Gastroesophageal sphincter (tissue), 4 donors: ENCODE measurements at regions not wholly inside any gene's neighbourhood (a gene's known extent, or its start where the extent isn't known, plus 50 kb on each side); places are given as distances from the start of the nearest gene placed in this dataset.
A peak's percentile ranks its signal among the peaks of the same experiment; 100 is the strongest.

Experiments used
- ATAC-seq: fragments of 150-250 bp; one replicate; pipeline ENCODE4 v1.9.1; 2016; ENCODE audit warnings: mild to moderate bottlenecking, moderate library complexity
- H3K27ac ChIP-seq, 4 donors: fragments of 200-600 bp; sonication (generic) in 3 of 4; 1 replicate in 3 of 4; 2 replicates in 1 of 4; pipeline ENCODE4 v1.5.1; 2016 to 2019
- H3K27me3 ChIP-seq: fragments of 200-600 bp; sonication (generic); one replicate; pipeline ENCODE4 v1.5.1; 2019
- H3K36me3 ChIP-seq, 2 donors: fragments of 200-600 bp; sonication (generic); one replicate each; pipeline ENCODE4 v1.5.1; 2019; ENCODE audit warnings: control low read depth in 1 of 2
- H3K4me1 ChIP-seq, 3 donors: fragments of 200-600 bp; sonication (generic); 1 replicate in 2 of 3; 2 replicates in 1 of 3; pipeline ENCODE4 v1.5.1; 2016 to 2019; ENCODE audit warnings: control low read depth in 2 of 3
- H3K4me3 ChIP-seq, 2 donors: fragments of 200-600 bp; sonication (generic); one replicate each; pipeline ENCODE4 v1.5.1; 2019; ENCODE audit warnings: mild to moderate bottlenecking in 1 of 2, moderate library complexity in 1 of 2
- H3K9me3 ChIP-seq, 3 donors: fragments of 200-600 bp; sonication (generic); one replicate each; pipeline ENCODE4 v1.5.1; 2017 to 2019; ENCODE audit warnings: control low read depth in 2 of 3
- EP300 ChIP-seq: sonication (generic); formaldehyde crosslinking; IDR thresholded peaks from one replicate; pipeline ENCODE4 v1.6.1; 2017; ENCODE audit warnings: antibody characterized with exemption, mild to moderate bottlenecking
- POLR2A ChIP-seq, 2 donors: fragments of 450-650 bp; IDR thresholded peaks; one replicate each; pipeline ENCODE4 v1.6.1; 2017; ENCODE audit warnings: antibody characterized with exemption in 2 of 2, mild to moderate bottlenecking in 2 of 2, moderate library complexity in 1 of 2
- POLR2AphosphoS5 ChIP-seq: sonication (generic); formaldehyde crosslinking; IDR thresholded peaks from one replicate; pipeline ENCODE4 v1.6.1; 2017; ENCODE audit warnings: antibody characterized with exemption
- WGBS, 2 donors: methylation state at CpG; one replicate each; pipeline ENCODE4 v1.1.5; 2018; ENCODE audit warnings: low coverage in 1 of 2; 5-methylcytosine and 5-hydroxymethylcytosine counted together
- TF ChIP-seq, protein P1 (sequence below), 4 experiments: fragments of 200-600 bp in 2 of 4; fragments of 450-650 bp in 2 of 4; sonication (generic) in 1 of 4; IDR thresholded peaks; one replicate each; pipeline ENCODE4 v1.5.1; 2017 to 2019; ENCODE audit warnings: antibody characterized with exemption in 4 of 4, mild to moderate bottlenecking in 2 of 4, moderate library complexity in 2 of 4

DNA sequence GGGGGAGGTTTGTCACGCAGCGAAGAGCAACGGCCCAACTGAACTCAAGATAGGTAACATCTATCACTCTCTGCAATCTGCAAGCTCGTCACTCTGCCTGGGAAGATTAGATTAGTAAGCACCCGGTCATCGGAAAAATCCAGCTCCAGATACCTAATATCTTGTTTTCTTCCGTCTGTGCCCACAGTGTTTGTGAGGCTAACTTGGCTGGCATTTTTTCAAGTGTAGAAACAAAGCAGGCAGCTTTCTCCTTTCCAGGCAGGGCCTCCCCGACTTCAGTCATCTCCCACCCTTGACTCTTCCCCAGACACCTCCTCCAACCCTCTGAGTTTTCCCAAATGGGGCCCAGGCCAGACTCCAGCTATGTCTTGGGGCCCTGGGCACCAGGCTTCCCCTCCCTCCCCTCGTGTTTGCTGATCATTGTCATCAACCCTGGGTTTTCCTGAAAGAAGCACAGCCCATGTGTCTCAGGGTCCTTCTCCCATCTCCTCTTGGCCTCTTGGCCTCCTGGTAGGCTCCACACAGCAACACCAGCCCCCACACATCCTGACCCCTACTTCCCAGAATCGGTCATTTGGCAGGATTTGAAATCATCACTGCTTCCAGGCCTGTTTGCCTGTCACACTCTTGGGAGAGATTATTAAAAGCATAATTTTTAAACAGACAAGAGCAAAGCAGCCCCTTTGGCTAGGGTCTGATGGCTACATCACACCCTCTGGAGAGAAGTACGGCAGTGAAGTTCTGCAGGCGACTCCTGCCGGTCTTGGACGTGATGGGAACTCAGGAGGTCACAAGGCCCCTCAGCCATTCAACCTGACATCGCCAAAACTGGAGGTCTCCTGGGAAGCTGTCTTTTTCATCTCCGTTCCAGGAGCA is 144.9 kb upstream of the ID2 start:
- H3K36me3 ChIP-seq: no peaks in the 10 kb centered on the region
- no peak for ATAC-seq
- TF ChIP-seq EP300: no peak
- no peak for TF ChIP-seq POLR2AphosphoS5
- no peak for TF ChIP-seq POLR2A (IDR thresholded peaks at IDR 0.05)
- TF ChIP-seq, protein P1, sequence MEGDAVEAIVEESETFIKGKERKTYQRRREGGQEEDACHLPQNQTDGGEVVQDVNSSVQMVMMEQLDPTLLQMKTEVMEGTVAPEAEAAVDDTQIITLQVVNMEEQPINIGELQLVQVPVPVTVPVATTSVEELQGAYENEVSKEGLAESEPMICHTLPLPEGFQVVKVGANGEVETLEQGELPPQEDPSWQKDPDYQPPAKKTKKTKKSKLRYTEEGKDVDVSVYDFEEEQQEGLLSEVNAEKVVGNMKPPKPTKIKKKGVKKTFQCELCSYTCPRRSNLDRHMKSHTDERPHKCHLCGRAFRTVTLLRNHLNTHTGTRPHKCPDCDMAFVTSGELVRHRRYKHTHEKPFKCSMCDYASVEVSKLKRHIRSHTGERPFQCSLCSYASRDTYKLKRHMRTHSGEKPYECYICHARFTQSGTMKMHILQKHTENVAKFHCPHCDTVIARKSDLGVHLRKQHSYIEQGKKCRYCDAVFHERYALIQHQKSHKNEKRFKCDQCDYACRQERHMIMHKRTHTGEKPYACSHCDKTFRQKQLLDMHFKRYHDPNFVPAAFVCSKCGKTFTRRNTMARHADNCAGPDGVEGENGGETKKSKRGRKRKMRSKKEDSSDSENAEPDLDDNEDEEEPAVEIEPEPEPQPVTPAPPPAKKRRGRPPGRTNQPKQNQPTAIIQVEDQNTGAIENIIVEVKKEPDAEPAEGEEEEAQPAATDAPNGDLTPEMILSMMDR (IDR thresholded peaks at IDR 0.05): no peak
- 51 to 71% methylated on average over 2 to 8 of the region's 16 CpGs for WGBS, 2 donors
- H3K9me3 ChIP-seq: peaks cover 0 to 3% (median 0%) of the 10 kb centered on the region in 3 donors
- peak overlapping the region in 1 of 4 donors; percentile 56 for H3K27ac ChIP-seq
- H3K4me3 ChIP-seq: no peak overlapping the region
- peaks cover 0 to 58% (median 16%) of the 10 kb centered on the region in 3 donors for H3K4me1 ChIP-seq
- H3K27me3 ChIP-seq: no peaks in the 10 kb centered on the region

DNA sequence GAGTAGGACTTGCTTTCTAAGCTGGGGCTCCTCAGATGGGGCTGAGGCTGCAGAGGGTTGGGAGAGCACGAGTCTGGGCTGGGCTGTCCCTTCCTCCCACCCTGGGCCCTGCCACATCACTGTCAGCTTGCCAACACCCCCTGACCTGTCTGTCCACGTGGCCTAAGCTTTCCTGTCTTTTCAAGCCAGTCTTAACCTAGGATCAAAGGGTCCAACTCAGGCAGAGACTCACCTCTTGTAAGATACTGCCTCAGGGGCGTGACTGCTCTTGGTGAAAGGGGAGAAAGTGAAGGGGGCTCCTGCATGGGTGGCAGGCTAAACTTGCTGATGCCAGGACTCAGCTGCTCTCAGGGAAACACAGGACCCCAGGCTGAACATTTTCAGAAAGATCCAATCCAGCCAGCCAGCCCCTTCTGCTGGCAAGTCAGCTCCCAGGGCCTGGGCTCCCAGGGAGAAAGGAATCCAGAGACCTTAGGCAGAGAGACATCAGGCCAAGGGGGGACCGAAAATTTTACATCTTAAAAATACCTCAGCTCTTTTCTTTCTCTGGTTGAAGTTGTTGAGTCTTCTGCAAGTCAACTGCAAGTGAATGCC is 144.2 kb upstream of the ID2 start:
- Histone ChIP-seq H3K4me1 (peaks cover 0 to 58% (median 16%) of the 10 kb centered on the region in 3 donors), H3K36me3 (no peaks in the 10 kb centered on the region), H3K4me3 (no peak overlapping the region), H3K27me3 (no peaks in the 10 kb centered on the region), H3K9me3 (no peaks in the 10 kb centered on the region), H3K27ac (no peak overlapping the region)
- no peak for ATAC-seq
- WGBS, 2 donors: 93% methylated on average over 1 of the region's 4 CpGs; no CpG with 5 or more reads in 1 of the 2 donors
- no peak for TF ChIP-seq POLR2A (IDR thresholded peaks at IDR 0.05)
- no peak for TF ChIP-seq EP300
- TF ChIP-seq POLR2AphosphoS5: no peak
- TF ChIP-seq, protein P1 (IDR thresholded peaks at IDR 0.05): no peak

DNA sequence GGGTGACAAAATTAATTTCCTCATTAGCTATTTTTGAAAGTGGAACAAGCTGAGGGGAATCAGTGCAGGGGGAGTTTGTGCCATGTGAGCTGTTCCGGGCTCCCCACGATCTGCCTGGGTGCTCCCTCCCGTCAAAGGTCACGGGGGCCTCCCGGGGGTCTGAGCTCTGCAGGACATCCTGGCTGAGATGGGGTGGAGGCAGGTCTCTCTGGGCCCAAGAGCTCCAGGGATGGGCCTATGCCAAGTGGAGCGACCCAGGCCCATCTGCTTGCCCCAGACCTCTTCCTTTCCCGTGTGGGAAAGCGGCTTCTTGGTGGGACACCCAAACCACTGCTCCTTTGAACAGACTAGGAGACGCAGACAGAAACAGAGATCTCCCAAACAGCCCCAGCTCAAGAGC is 143.3 kb upstream of the ID2 start:
- WGBS, 2 donors: 50 to 70% methylated on average over 2 of the region's 9 CpGs
- no peaks in the 10 kb centered on the region for H3K27me3 ChIP-seq
- H3K4me1 ChIP-seq: peaks cover 0 to 58% (median 16%) of the 10 kb centered on the region in 3 donors
- TF ChIP-seq, protein P1 (IDR thresholded peaks at IDR 0.05): no peak
- no peak for TF ChIP-seq POLR2AphosphoS5
- no peak for TF ChIP-seq EP300
- TF ChIP-seq POLR2A (IDR thresholded peaks at IDR 0.05): no peak
- no peak overlapping the region for H3K4me3 ChIP-seq
- no peak overlapping the region for H3K27ac ChIP-seq
- no peaks in the 10 kb centered on the region for H3K9me3 ChIP-seq
- ATAC-seq: no peak
- H3K36me3 ChIP-seq: no peaks in the 10 kb centered on the region

DNA sequence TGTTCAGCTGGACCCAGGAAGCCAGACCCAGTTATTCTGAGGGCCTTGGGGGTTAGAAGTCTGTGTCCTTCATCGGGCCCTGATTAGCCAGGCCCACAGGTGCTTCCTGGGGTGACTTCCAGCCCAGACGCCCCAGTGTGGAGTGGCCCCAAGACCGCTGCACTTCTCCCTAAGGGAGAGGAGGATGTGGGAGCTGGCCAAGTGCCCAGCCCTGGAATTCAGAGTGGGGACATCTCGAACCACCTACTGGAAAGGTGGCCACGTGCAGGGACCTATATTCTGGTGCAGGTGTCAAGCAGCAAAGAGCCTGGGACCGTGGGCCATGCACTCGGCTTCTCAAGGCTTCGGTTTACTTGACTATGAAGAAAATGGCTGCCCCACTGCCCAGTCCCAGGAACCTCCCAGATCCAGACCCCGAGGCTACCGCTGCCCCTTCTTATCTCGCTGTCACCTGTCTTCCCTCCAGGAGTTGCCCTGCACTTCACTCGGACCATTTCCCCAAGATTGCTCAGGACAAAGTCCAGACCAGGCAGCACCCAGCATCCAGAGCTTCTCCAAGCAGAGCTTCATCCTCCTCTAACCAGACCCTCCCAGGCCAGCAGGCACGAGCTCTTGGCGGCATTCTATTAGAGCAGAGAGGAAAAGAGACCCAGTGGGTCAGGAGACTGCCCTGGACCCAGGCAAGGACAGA is 142.8 kb upstream of the ID2 start:
- Histone ChIP-seq H3K27ac (peak overlapping the region in 2 of 4 donors; percentile 11 to 25), H3K4me1 (peaks cover 0 to 60% (median 16%) of the 10 kb centered on the region in 3 donors), H3K27me3 (no peaks in the 10 kb centered on the region), H3K36me3 (no peaks in the 10 kb centered on the region), H3K4me3 (no peak overlapping the region), H3K9me3 (no peaks in the 10 kb centered on the region)
- no peak for TF ChIP-seq POLR2A (IDR thresholded peaks at IDR 0.05)
- no peak for TF ChIP-seq EP300
- TF ChIP-seq, protein P1 (IDR thresholded peaks at IDR 0.05): no peak
- TF ChIP-seq POLR2AphosphoS5: no peak
- WGBS, 2 donors: 90% methylated on average over 2 of the region's 14 CpGs; no CpG with 5 or more reads in 1 of the 2 donors
- ATAC-seq: no peak
